ENCODE measurements at regions not wholly inside any gene's neighbourhood (a gene's known extent, or its start where the extent isn't known, plus 50 kb on each side); places are given as distances from the start of the nearest gene placed in this dataset.

- no peak overlapping the region for H3K4me3 ChIP-seq (ENCODE audit: insufficient read depth, low read depth, low read length)
- H3K4me1 ChIP-seq (ENCODE audit: control insufficient read depth, insufficient read depth, low read length): no peaks in the 10 kb centered on the region
- no peak overlapping the region for H2BK120ac ChIP-seq (ENCODE audit: low read depth, low read length)
- H2BK15ac ChIP-seq (ENCODE audit: low read depth, low read length): no peak overlapping the region
- H3K9me3 ChIP-seq (ENCODE audit: control insufficient read depth, insufficient read depth, low read length): no peaks in the 10 kb centered on the region
- H2AK5ac ChIP-seq (ENCODE audit: low read depth, low read length): no peak overlapping the region
- TF ChIP-seq CHD1 (IDR thresholded peaks at IDR 0.05; ENCODE audit: low read depth, low read length): no peak
- no peak for TF ChIP-seq POLR2A (IDR thresholded peaks at IDR 0.05; ENCODE audit: low read depth, low read length)
- TF ChIP-seq MXI1 (IDR thresholded peaks at IDR 0.05; ENCODE audit: borderline replicate concordance, low read depth, low read length): no peak
- TF ChIP-seq NFE2L2 (IDR thresholded peaks at IDR 0.05; ENCODE audit: low read depth, low read length): no peak
- TF ChIP-seq FOS (IDR thresholded peaks at IDR 0.05; ENCODE audit: low read depth, low read length): no peak
- TF ChIP-seq SMC3 (IDR thresholded peaks at IDR 0.05; ENCODE audit: low read depth, low read length): no peak
- TF ChIP-seq MAFK (IDR thresholded peaks at IDR 0.05; ENCODE audit: low read depth, low read length): no peak
- no peak for TF ChIP-seq CEBPB (IDR thresholded peaks at IDR 0.05; ENCODE audit: low read depth, low read length)
- TF ChIP-seq CTCF (conservative IDR thresholded peaks at IDR 0.05; ENCODE audit: low read depth, low read length): no peak
- no peak for TF ChIP-seq ELK1 (IDR thresholded peaks at IDR 0.05; ENCODE audit: borderline replicate concordance, low read depth, low read length)
- TF ChIP-seq RFX5 (IDR thresholded peaks at IDR 0.05; ENCODE audit: low read depth, low read length): no peak
- TF ChIP-seq USF2 (IDR thresholded peaks at IDR 0.05; ENCODE audit: low read depth, low read length): no peak
- no peak for TF ChIP-seq BHLHE40 (IDR thresholded peaks at IDR 0.05; ENCODE audit: low read depth, low read length)
- no peak for TF ChIP-seq RCOR1 (IDR thresholded peaks at IDR 0.05; ENCODE audit: insufficient replicate concordance, low read length)
- no peak for TF ChIP-seq MAZ (IDR thresholded peaks at IDR 0.05; ENCODE audit: borderline replicate concordance, low read depth, low read length)
- TF ChIP-seq RAD21 (IDR thresholded peaks at IDR 0.05; ENCODE audit: low read length): no peak
- ChIA-PET POLR2A (ENCODE audit: unreplicated experiment) (no interaction called here), CTCF (no interaction called here)
- no peak overlapping the region for H2AK9ac ChIP-seq (replicated peaks; ENCODE audit: low read depth, low read length, poor library complexity)
- dilution Hi-C loops (cut with HindIII; ENCODE audit: low sequenced_read_pairs, unreplicated experiment): no loop called here
- no peaks in the 10 kb centered on the region for H3K27me3 ChIP-seq (ENCODE audit: control insufficient read depth, insufficient read depth, low read length)
- H3K36me3 ChIP-seq (ENCODE audit: control insufficient read depth, insufficient read depth, low read length): no peaks in the 10 kb centered on the region
- no peak overlapping the region for H2AFZ ChIP-seq (replicated peaks; ENCODE audit: low read length, poor library complexity)
- no TSS peak for BruUV-seq (replicated peaks)
- H3K18ac ChIP-seq (ENCODE audit: low read depth, low read length): no peak overlapping the region
- H3K56ac ChIP-seq (ENCODE audit: extremely low read depth, insufficient read depth, low read length): no peak overlapping the region
- no peak overlapping the region for H2BK20ac ChIP-seq (ENCODE audit: low read depth, low read length)
- no peak overlapping the region for H2BK5ac ChIP-seq (ENCODE audit: low read depth, low read length, poor library complexity, severe bottlenecking)
- no peak overlapping the region for H4K8ac ChIP-seq (ENCODE audit: low read depth in 2 of 2, low read length in 2 of 2)
- no peak overlapping the region for H4K5ac ChIP-seq (ENCODE audit: low read depth, low read length)
- H3K9me1 ChIP-seq (ENCODE audit: insufficient read depth, low read length): no peaks in the 10 kb centered on the region
- H3K79me1 ChIP-seq (ENCODE audit: low read depth in 1 of 2, low read length in 2 of 2): no peaks in the 10 kb centered on the region
- no peak overlapping the region for H3K4ac ChIP-seq (ENCODE audit: low read depth, low read length)
- no peak overlapping the region for H3K9ac ChIP-seq (ENCODE audit: low read depth, low read length)
- ATAC-seq (ENCODE audit: low read depth): no peak
- H4K91ac ChIP-seq (ENCODE audit: insufficient read depth, low read depth, low read length): no peak overlapping the region
- in situ Hi-C loops (cut with MboI; ENCODE audit: low sequenced_read_pairs): no loop called here
- no peaks in the 10 kb centered on the region for H4K20me1 ChIP-seq (ENCODE audit: insufficient read depth, low read length)
- intact Hi-C loops (cut with micrococcal nuclease): no loop called here
- DNase-seq: peak; percentile 1
- H3K4me2 ChIP-seq (ENCODE audit: low read depth, low read length): no peak overlapping the region
- no peak overlapping the region for H3K27ac ChIP-seq (ENCODE audit: insufficient read depth, low read length)
- no peak overlapping the region for H3K14ac ChIP-seq (replicated peaks; ENCODE audit: low read depth, low read length)
- H3K23ac ChIP-seq (ENCODE audit: low read depth, low read length): no peak overlapping the region
Measured at GRCh38 chr3:146715170-146715569, 110.0 kb upstream of the PLSCR5 start.
